Natural killer cell (primary cell): ENCODE measurements at regions not wholly inside any gene's neighbourhood (a gene's known extent, or its start where the extent isn't known, plus 50 kb on each side); places are given as distances from the start of the nearest gene placed in this dataset.

Source experiments
- ATAC-seq, 3 donors: fragments of 150-1000 bp in 2 of 3; fragments of 200-7000 bp in 1 of 3; cut with Tn5 transposase; 1 replicate in 1 of 3; 2 replicates in 2 of 3; pipeline ENCODE4 v1.10.0; 2021; ENCODE audit warnings: mild to moderate bottlenecking in 2 of 3, moderate library complexity in 2 of 3
- DNase-seq, 2 donors: peaks; one replicate each; pipeline versions ENCODE4 v3.0.0 to v3.0.0-alpha.2; 2013 to 2021; ENCODE audit warnings: mixed read lengths in 1 of 2
- H3K27ac ChIP-seq: one replicate; pipeline ENCODE4 v1.5.1; 2013; ENCODE audit warnings: mild to moderate bottlenecking, low read length
- H3K27me3 ChIP-seq: one replicate; pipeline ENCODE4 v1.6.1; 2013; ENCODE audit warnings: low read length; ENCODE audit not compliant: control insufficient read depth, insufficient read depth
- H3K36me3 ChIP-seq: one replicate; pipeline ENCODE4 v1.6.1; 2013; ENCODE audit warnings: low read length; ENCODE audit not compliant: control insufficient read depth, insufficient read depth
- H3K4me1 ChIP-seq: one replicate; pipeline ENCODE4 v1.6.1; 2013; ENCODE audit warnings: low read length; ENCODE audit not compliant: control insufficient read depth, insufficient read depth
- H3K4me3 ChIP-seq: one replicate; pipeline ENCODE4 v1.5.1; 2013; ENCODE audit warnings: low read length
- H3K9me3 ChIP-seq: one replicate; pipeline ENCODE4 v1.6.1; 2013; ENCODE audit warnings: low read length; ENCODE audit not compliant: control insufficient read depth, insufficient read depth
- H3K27ac Mint-ChIP-seq, 2 donors: one replicate each; pipeline ENCODE4 v1.8.0; 2022; ENCODE audit warnings: mild to moderate bottlenecking in 2 of 2, mixed read lengths in 2 of 2, moderate library complexity in 1 of 2
- H3K27me3 Mint-ChIP-seq, 2 donors: one replicate each; pipeline ENCODE4 v1.8.0; 2022; ENCODE audit warnings: low read depth in 2 of 2, mixed read lengths in 2 of 2
- H3K36me3 Mint-ChIP-seq: one replicate; pipeline ENCODE4 v1.8.0; 2022; ENCODE audit warnings: mixed read lengths
- H3K4me1 Mint-ChIP-seq, 2 donors: one replicate each; pipeline ENCODE4 v1.8.0; 2022; ENCODE audit warnings: mixed read lengths in 2 of 2
- H3K4me3 Mint-ChIP-seq: one replicate; pipeline ENCODE4 v1.8.0; 2022; ENCODE audit warnings: mild to moderate bottlenecking, moderate library complexity, mixed read lengths
- H3K9me3 Mint-ChIP-seq, 2 donors: one replicate each; pipeline ENCODE4 v1.8.0; 2022; ENCODE audit warnings: mixed read lengths in 2 of 2
- WGBS: methylation state at CpG from one replicate; pipeline ENCODE4 v1.1.7; 2013; ENCODE audit warnings: missing lambda C conversion rate; ENCODE audit not compliant: insufficient coverage; 5-methylcytosine and 5-hydroxymethylcytosine counted together
- intact Hi-C: fragments of 100-400 bp; cut with micrococcal nuclease; formaldehyde crosslinking; loops from one replicate; pipeline ENCODE4 v1.14.2; 2022
- TF ChIP-seq, protein P1 (sequence below): fragments of 200-600 bp; IDR thresholded peaks from one replicate; pipeline ENCODE4 v1.8.0; 2022; ENCODE audit warnings: antibody characterized with exemption

DNA sequence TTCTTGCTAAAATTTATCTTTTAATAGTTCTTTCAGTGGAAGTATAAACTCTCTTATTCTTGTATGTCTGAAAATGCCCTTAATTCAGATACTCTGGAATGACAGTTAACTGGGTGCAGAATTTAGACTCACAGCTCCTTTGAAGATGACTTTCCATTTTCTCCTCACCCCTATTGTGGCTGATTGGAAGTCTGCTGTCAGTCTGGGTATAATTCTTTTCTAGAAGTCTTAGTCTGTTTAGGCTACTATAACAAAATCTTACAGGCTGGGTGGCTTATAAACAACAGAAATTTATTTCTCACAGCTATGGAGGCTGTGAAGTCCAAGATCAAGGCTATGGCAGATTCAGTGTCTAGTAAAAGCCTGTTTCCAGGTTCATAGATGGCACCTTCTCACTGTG, 145.2 kb upstream of the GDF10 start:
- TF ChIP-seq, protein P1, sequence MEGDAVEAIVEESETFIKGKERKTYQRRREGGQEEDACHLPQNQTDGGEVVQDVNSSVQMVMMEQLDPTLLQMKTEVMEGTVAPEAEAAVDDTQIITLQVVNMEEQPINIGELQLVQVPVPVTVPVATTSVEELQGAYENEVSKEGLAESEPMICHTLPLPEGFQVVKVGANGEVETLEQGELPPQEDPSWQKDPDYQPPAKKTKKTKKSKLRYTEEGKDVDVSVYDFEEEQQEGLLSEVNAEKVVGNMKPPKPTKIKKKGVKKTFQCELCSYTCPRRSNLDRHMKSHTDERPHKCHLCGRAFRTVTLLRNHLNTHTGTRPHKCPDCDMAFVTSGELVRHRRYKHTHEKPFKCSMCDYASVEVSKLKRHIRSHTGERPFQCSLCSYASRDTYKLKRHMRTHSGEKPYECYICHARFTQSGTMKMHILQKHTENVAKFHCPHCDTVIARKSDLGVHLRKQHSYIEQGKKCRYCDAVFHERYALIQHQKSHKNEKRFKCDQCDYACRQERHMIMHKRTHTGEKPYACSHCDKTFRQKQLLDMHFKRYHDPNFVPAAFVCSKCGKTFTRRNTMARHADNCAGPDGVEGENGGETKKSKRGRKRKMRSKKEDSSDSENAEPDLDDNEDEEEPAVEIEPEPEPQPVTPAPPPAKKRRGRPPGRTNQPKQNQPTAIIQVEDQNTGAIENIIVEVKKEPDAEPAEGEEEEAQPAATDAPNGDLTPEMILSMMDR = no peak
- Mint-ChIP-seq H3K9me3 (peaks cover 5 to 8% of the 10 kb centered on the region in 2 donors), H3K27me3 (peaks cover 0 to 8% of the 10 kb centered on the region in 2 donors), H3K36me3 (no peaks in the 10 kb centered on the region), H3K4me1 (no peaks in the 10 kb centered on the region), H3K27ac (no peak overlapping the region), H3K4me3 (no peak overlapping the region)
- no peak for DNase-seq
- Histone ChIP-seq H3K9me3 (peaks cover 5% of the 10 kb centered on the region), H3K4me3 (no peak overlapping the region), H3K36me3 (no peaks in the 10 kb centered on the region), H3K27ac (no peak overlapping the region), H3K4me1 (no peaks in the 10 kb centered on the region), H3K27me3 (no peaks in the 10 kb centered on the region)
- no peak for ATAC-seq
- intact Hi-C loops = no loop called here

DNA sequence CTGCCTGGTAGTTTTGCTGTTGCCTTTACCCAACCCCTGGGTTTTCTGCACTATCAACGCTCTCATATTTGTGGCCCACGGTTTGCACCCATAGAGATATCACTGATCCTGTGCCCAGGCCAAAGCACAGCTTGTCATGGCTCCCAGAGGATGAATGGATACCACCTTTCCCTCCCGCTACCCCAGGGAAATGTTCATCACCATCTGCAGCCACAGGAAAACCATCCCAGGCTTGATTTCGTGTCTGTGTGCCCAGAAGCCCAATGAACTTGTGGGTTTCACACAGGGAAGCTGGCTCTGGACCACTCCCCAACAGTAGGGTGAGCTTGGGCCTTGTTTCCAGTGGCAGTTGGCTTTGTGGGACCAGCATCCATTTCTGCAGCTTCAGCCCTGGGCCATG, 143.1 kb upstream of the GDF10 start:
- WGBS = 77% methylated on average over 4 of the region's 4 CpGs
- Mint-ChIP-seq H3K36me3 (no peaks in the 10 kb centered on the region), H3K4me3 (no peak overlapping the region), H3K27me3 (peaks cover 0 to 9% of the 10 kb centered on the region in 2 donors), H3K9me3 (peaks cover 5 to 8% of the 10 kb centered on the region in 2 donors), H3K4me1 (no peaks in the 10 kb centered on the region), H3K27ac (no peak overlapping the region)
- DNase-seq = no peak
- H3K36me3 ChIP-seq = no peaks in the 10 kb centered on the region
- H3K4me3 ChIP-seq = no peak overlapping the region
- no peak for ATAC-seq
- H3K4me1 ChIP-seq = no peaks in the 10 kb centered on the region
- H3K9me3 ChIP-seq = peaks cover 5% of the 10 kb centered on the region
- H3K27me3 ChIP-seq = no peaks in the 10 kb centered on the region
- TF ChIP-seq, protein P1 = no peak
- intact Hi-C loops = no loop called here
- no peak overlapping the region for H3K27ac ChIP-seq

DNA sequence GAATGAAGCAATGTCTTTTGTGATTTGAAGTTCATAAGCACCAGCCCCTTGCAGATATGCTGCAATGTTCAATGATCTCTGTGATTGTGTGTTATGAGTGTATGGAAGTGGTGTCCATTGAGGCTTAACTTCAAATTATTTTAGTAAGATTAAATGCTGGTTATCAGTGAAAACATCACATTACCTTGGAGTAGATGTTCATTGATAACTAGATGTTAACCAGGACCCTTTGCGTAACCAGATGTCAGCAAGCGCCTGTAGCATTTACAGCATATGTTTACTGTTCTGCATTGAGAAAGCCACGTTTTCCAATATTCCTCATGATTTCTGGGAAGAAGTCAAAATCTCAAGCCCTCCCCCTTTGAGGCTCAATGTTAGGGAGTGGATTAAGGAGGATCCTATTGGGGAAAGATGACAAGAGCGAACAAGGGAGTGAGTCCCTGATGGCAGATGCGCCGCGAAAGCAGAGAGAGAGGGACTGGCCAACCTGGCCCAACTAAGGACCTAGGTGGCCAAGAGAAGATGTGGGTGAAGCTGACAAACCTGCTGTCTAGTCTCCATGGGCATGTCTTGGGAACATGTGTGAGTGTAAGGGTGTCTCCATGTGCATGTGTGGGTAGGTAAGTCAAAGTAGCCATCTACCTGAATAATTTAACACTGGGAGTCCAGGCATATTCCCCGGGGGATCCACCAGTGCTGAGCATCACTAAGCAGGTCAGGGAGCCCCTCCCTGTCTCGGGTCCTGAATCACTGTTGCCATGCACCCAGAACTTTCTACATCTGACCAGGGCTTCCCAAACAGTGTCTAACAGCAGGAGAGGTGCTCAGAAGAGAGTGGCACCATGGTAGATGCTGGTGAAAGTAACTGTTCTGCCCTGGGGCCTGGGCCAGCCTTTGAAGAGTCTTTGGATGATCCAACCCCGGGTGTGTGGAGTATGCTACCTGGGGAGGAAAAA, 141.6 kb upstream of the GDF10 start:
- intact Hi-C loops = no loop called here
- Mint-ChIP-seq H3K4me3 (no peak overlapping the region), H3K27ac (no peak overlapping the region), H3K36me3 (no peaks in the 10 kb centered on the region), H3K4me1 (no peaks in the 10 kb centered on the region), H3K27me3 (peaks cover 0 to 7% of the 10 kb centered on the region in 2 donors), H3K9me3 (peaks cover 5 to 8% of the 10 kb centered on the region in 2 donors)
- no peaks in the 10 kb centered on the region for H3K27me3 ChIP-seq
- TF ChIP-seq, protein P1 = no peak
- ATAC-seq (no peak), DNase-seq (no peak)
- peaks cover 5% of the 10 kb centered on the region for H3K9me3 ChIP-seq
- no peak overlapping the region for H3K4me3 ChIP-seq
- 85% methylated on average over 10 of the region's 10 CpGs for WGBS
- no peak overlapping the region for H3K27ac ChIP-seq
- no peaks in the 10 kb centered on the region for H3K4me1 ChIP-seq
- no peaks in the 10 kb centered on the region for H3K36me3 ChIP-seq
